NCI-H1417 treated with DMSO at 0.1 percent for 48 hours (cell line): ENCODE measurements at regions not wholly inside any gene's neighbourhood (a gene's known extent, or its start where the extent isn't known, plus 50 kb on each side); places are given as distances from the start of the nearest gene placed in this dataset.
"Not testable (repeated sequence)": the region's sequence is repeated elsewhere in the genome, so short reads cannot be mapped to it uniquely, and the experiment has no call there.

Experiments
- DNase-seq: peaks from one replicate; lab custom pipeline; 2025; lab: John Stamatoyannopoulos, UW

GRCh38 chr18:34480162-34480700 lies 229.9 kb upstream of the DTNA start:
- DNase-seq = no peak

GRCh38 chr18:34482204-34482603 lies 227.9 kb upstream of the DTNA start:
- no peak for DNase-seq

GRCh38 chr18:34483198-34483597 lies 226.9 kb upstream of the DTNA start:
- no peak for DNase-seq

- no peak for DNase-seq
Measured at GRCh38 chr18:34491719-34492118, 218.4 kb upstream of the DTNA start.

DNA sequence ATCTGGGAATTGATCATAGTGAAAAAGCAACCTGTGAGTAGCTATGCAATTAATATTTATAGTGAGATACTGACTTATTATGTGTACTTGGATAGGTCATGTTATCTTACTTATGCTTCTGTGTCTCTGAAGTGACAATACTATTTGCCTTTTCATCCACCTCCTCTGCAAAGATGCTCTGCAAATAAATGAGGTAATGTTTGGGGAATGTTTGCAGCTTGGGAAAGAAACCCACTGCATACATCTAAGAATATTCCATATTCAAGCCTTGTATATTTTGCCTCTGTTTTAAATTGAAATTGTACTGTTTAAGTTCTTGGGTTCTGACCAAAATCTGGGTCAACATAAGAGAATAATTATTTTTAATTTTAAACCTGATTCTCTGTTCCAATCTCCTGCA lies 217.4 kb upstream of the DTNA start:
- DNase-seq = peak; percentile 53

DNA sequence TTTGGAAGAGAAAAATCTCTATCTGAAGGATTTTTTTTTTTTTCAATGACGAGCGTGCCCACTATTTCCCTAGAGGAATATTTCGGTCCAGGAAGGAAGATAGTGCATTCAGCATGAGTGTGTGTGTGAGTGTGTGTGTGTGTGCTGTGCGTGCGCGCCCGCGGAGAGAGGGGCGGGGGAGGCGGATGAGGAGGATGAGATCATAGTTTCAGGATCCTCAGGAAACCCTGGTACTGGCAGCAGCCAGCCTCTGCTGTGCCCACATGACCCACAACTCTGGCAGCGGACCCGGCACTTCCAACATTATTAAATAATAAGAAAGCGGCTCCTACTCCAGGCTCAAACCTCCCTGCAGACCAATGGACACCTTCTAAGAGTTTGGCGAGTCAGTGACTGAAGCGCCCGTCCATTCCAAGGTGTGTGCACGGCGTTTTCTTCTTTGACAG lies 217.0 kb upstream of the DTNA start:
- DNase-seq = peak; percentile 77

DNA sequence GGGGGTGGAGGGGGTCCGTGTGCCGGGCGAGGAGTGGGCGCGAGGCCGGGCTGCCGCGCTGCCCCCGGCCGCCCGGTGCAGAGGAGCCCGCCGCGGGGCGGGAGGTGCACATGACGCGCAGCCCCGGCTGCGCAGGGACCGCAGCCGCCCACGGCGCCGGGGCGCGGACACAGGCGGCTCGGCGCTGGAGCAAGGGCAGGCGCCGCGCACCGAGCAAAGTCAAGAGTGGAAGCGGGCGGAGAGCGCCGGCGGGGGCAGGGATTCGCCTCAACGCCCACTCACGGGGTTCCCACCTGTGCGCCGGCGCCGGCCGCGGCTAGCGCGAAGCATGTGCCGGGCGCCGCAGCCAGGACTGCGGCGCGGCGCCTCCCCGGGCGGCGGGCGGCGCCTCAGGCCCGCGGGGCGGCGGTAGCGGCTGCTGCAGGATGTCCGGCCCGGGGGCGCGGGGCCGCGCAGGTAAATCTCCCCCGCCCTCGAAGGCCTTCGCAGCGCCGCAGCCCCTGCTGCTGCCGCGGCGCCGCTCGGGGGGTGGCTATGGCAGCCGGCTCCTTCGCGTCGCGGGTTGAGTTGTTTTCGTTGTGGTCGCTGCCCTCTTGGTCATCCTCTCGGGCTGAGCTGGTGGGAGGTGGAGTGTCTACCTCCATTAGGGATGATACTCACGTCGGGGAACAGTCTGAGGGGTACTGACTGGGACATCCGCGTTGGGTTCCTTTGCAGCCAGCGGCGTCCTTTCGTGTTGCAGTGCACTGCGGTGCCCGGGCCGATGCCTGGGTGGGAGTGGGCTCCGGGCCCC lies 216.3 kb upstream of the DTNA start:
- DNase-seq = peak; percentile 24

GRCh38 chr18:34494359-34494696 lies 215.8 kb upstream of the DTNA start:
- DNase-seq = no peak

GRCh38 chr18:34495506-34495905 lies 214.6 kb upstream of the DTNA start:
- no peak for DNase-seq

- no peak for DNase-seq
Measured at GRCh38 chr18:34501553-34501952, 208.5 kb upstream of the DTNA start.

DNA sequence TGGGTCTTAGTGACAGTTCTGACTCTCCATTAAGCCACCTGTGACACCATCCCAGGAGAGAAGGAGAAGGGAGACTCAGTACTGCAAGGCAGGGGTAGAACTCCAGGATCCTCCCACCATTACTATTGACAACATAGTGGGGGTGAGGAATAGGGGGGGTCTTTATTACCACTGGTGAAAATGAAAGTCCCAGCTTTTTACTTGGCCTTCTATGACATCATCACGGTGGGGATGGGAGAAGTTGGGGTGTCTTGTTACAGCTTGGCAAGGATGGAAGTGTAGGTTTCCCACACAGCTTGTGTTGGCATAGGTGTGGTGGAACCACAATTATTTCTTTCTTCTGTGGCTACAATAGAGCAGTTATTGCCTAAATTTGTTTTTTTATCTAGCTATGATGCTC lies 203.9 kb upstream of the DTNA start:
- DNase-seq = no peak

GRCh38 chr18:34509163-34509562 lies 200.9 kb upstream of the DTNA start:
- DNase-seq = no peak

GRCh38 chr18:34509879-34510586 lies 200.1 kb upstream of the DTNA start:
- DNase-seq = no peak

- DNase-seq = no peak
Measured at GRCh38 chr18:34510926-34511325, 199.2 kb upstream of the DTNA start.

DNA sequence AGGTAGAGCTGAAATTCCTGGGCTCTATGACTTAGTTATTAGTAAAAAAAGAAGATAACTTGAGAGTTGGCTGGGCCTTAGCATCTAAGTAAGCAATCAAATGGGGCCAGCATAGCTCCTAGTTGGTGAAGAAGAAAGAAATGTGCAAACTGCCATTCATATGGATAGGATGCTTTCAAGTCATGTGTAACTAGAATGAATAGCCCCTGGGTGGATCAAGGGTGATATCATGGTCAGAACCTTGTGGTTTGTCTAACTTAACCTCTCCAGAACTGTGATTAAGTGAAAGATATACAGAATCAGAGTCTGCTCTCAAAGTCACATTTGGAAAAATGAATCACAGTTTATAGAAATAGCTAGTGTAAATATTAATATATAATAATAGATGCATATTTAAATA lies 198.7 kb upstream of the DTNA start:
- DNase-seq = no peak

- DNase-seq = no peak
Measured at GRCh38 chr18:34511879-34512278, 198.2 kb upstream of the DTNA start.

GRCh38 chr18:34514238-34514637 lies 195.9 kb upstream of the DTNA start:
- no peak for DNase-seq

DNA sequence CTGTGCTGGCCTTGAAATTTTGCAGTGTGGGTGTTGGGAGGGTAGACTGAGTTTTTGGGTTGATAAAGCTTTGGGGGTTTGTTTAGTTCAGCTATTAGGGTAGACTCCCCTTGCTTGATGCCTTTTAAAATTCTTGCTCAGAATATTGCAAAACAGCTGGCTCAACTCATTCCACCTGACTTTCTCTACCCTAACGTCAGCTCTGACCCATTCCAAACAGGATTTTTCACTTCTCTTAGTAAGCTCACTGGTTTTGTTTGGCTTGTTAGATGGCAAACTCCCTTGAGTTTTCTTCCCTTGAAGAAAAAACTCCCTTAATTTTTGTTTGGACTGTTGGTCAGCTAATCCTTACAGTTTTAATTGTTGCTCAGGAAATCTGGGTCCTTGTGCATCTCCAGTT lies 195.1 kb upstream of the DTNA start:
- no peak for DNase-seq

DNA sequence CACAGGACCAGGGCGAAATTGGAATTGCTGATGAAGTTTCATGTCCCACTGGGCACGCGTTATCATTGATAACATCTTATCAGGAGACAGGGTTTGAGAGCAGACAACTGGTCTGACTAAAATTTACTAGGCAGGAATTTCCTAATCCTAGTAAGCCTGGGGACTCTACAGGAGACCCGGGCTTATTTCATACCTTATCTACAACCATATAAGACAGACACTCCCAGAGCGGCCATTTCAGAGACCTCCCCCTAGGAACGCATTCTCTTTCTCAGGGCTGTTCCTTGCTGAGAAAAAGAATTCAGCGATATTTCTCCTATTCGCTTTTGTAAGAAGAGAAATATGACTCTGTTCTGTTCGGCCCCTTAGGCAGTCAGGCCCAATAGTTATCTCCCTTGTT lies 193.7 kb upstream of the DTNA start:
- not testable (repeated sequence) for DNase-seq

DNA sequence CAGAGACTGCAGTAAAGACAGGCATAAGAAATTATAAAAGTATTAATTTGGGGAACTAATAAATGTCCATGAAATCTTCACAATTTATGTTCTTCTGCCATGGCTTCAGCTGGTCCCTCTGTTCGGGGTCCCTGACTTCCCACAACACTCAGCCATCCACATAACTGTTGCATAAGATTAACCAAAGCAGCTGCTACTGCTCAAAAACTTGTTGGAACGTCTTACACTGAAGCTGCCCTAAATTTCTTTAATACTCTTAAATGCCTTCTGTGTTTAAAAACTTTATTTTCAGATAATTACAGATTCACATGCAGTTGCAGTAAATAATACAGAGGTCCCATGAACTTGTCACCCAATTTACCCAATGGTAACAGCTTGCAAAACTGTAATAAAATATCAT lies 193.1 kb upstream of the DTNA start:
- DNase-seq = not testable (repeated sequence)

DNA sequence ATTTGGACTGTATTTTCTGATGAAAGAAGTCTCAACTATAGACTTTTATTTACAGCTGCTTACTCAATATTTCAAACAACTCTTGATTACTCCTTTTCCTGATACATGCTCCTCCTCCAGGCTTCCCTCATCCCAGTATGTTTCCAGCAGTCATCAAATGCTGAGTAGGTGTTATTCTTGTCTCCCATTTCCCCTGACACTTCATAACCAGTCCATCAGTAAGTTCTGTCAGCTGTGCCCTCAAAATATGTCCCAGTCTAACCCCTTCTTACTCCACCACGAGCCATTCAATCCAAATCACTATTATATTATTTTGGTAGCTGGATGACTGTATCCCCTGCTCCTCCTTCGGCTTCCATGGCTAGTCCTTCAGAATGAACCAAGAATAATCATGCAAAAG lies 189.1 kb upstream of the DTNA start:
- DNase-seq = no peak

DNA sequence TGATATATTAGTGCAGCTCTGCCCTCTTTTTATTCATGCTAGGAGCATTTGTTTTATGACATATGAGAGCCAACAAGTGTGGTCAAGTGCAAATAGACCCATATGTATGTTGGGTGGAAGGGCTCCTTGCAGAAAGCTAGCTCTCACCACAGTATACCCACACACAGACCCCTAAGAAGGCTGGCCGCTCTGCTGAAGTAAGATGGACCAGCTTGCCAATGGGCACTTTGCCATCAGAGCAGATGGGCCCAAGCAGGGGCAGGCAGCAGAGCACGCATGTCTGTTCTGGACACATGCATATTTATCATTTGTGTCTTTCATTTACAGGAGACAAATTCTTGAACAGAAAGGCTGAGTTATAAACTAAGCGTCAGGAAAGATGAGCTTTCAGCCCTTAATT lies 187.5 kb upstream of the DTNA start:
- no peak for DNase-seq

DNA sequence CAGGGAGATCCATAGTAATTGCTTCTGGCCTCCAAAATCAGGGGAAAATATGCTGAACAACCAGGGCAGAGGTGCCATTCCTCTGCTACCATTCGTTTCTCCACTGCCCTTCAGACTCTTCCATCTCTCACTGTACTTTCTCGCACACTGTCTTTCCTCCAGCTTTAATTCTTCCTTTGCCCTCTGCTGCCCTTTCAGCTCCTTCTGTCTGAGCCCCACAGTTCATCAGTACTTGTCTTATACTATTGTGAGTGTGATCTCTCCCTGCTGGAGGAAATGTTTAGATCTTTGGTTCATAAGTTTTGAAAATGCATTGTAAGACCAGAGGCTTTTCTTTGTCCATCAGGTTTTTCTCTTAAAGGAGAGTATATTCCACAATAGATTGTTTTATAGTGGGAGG lies 184.9 kb upstream of the DTNA start:
- no peak for DNase-seq
